ENCODE measurements at regions not wholly inside any gene's neighbourhood (a gene's known extent, or its start where the extent isn't known, plus 50 kb on each side); places are given as distances from the start of the nearest gene placed in this dataset.

DNA sequence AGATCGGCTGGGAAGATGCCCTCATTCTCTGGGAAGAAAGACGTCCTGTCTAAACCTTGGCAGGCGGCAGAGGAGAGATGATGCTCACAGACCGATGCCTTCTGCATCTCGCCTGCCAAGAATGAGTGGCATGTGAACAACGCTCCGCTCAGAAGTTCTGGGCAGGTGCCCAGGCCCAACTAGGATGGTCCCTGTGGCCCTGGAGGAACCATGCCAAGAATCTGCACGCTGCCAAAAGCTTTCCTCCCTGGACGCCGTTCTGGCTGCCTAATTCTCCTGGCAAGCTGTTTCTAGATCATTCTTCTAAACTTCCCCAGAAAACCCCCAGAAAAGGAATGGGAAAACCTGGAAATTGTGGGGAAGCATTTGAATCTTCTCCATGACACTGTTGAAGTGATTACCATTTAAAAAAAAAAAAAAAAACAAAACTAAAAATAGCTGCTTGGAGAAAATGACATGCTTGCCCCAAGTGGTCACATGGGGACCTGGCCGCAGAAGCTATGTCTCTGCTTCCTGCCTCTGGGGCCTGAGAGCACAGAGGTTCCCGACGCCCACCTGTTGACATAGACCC lies 440.9 kb downstream of the PRDM2 start:
- DNase-seq (ENCODE audit: low read depth, low spot score) (no peak), FAIRE-seq (peak; percentile 77)
- Histone ChIP-seq H3K4me2 (ENCODE audit: control insufficient read depth, extremely low read depth, insufficient read depth, low read depth, low read length) (no peak overlapping the region), H3K79me2 (ENCODE audit: control insufficient read depth, insufficient read depth, low read length) (no peaks in the 10 kb centered on the region), H4K20me1 (ENCODE audit: control insufficient read depth, extremely low read depth, insufficient read depth, low read length) (no peaks in the 10 kb centered on the region), H3K27ac (ENCODE audit: control insufficient read depth, insufficient read depth, low read length) (no peak overlapping the region), H3K36me3 (ENCODE audit: control insufficient read depth in 2 of 2, extremely low read depth in 1 of 2, insufficient read depth in 2 of 2, low read length in 2 of 2) (no peaks in the 10 kb centered on the region), H2AFZ (ENCODE audit: control insufficient read depth, low read length) (peak overlapping the region; percentile 22), H3K4me1 (ENCODE audit: control insufficient read depth, extremely low read depth, insufficient read depth, low read length) (peaks cover 42% of the 10 kb centered on the region), H3K9me1 (ENCODE audit: control insufficient read depth, extremely low read depth, insufficient read depth, low read length) (no peaks in the 10 kb centered on the region), H3K9ac (ENCODE audit: control insufficient read depth, extremely low read depth, insufficient read depth, low read length) (no peak overlapping the region), H3K9me3 (ENCODE audit: control insufficient read depth, low read depth, low read length) (no peaks in the 10 kb centered on the region), H3K4me3 (ENCODE audit: control insufficient read depth in 2 of 3, extremely low read depth in 1 of 3, insufficient read depth in 2 of 3, low read depth in 1 of 3, low read length in 3 of 3) (no peak overlapping the region), H3K27me3 (ENCODE audit: control insufficient read depth, extremely low read depth, insufficient read depth, low read length) (no peaks in the 10 kb centered on the region)
- no peak for TF ChIP-seq EZH2 (IDR thresholded peaks at IDR 0.05; ENCODE audit: low read length)
- TF ChIP-seq, protein P1, sequence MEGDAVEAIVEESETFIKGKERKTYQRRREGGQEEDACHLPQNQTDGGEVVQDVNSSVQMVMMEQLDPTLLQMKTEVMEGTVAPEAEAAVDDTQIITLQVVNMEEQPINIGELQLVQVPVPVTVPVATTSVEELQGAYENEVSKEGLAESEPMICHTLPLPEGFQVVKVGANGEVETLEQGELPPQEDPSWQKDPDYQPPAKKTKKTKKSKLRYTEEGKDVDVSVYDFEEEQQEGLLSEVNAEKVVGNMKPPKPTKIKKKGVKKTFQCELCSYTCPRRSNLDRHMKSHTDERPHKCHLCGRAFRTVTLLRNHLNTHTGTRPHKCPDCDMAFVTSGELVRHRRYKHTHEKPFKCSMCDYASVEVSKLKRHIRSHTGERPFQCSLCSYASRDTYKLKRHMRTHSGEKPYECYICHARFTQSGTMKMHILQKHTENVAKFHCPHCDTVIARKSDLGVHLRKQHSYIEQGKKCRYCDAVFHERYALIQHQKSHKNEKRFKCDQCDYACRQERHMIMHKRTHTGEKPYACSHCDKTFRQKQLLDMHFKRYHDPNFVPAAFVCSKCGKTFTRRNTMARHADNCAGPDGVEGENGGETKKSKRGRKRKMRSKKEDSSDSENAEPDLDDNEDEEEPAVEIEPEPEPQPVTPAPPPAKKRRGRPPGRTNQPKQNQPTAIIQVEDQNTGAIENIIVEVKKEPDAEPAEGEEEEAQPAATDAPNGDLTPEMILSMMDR (optimal IDR thresholded peaks at IDR 0.05 in 1 of 3, IDR thresholded peaks at IDR 0.05 in 1 of 3, conservative IDR thresholded peaks at IDR 0.05 in 1 of 3; ENCODE audit: extremely low read depth in 1 of 3, insufficient read depth in 2 of 3, low read length in 3 of 3): no peak
- dilution Hi-C loops (cut with MboI; ENCODE audit: extremely low pct_ligation_motif_present, low sequenced_read_pairs): no loop called here

DNA sequence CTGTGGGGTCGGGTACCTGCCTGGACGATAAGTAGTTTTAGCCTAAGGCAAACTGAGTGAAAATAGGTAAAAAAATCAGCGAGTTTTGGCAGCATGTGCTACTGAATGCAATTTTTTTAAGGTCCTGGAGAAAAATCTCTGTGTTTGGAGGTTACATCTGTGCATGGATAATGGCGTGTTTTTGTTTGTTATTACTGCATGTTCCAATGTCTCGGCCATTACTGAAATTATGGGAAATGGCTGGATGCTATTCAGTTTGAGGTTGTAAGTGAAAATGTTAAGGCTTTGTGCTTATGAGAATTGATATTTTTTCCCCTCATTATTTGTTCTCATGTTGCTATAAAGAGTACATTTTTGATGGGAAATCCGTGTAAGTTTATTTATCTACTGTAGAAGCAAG lies 441.7 kb downstream of the PRDM2 start:
- Histone ChIP-seq H3K27ac (ENCODE audit: control insufficient read depth, insufficient read depth, low read length) (no peak overlapping the region), H3K9ac (ENCODE audit: control insufficient read depth, extremely low read depth, insufficient read depth, low read length) (no peak overlapping the region), H3K9me3 (ENCODE audit: control insufficient read depth, low read depth, low read length) (no peaks in the 10 kb centered on the region), H3K27me3 (ENCODE audit: control insufficient read depth, extremely low read depth, insufficient read depth, low read length) (no peaks in the 10 kb centered on the region), H4K20me1 (ENCODE audit: control insufficient read depth, extremely low read depth, insufficient read depth, low read length) (no peaks in the 10 kb centered on the region), H2AFZ (ENCODE audit: control insufficient read depth, low read length) (no peak overlapping the region), H3K9me1 (ENCODE audit: control insufficient read depth, extremely low read depth, insufficient read depth, low read length) (no peaks in the 10 kb centered on the region), H3K4me2 (ENCODE audit: control insufficient read depth, extremely low read depth, insufficient read depth, low read depth, low read length) (no peak overlapping the region), H3K4me1 (ENCODE audit: control insufficient read depth, extremely low read depth, insufficient read depth, low read length) (peaks cover 35% of the 10 kb centered on the region), H3K36me3 (ENCODE audit: control insufficient read depth in 2 of 2, extremely low read depth in 1 of 2, insufficient read depth in 2 of 2, low read length in 2 of 2) (no peaks in the 10 kb centered on the region), H3K79me2 (ENCODE audit: control insufficient read depth, insufficient read depth, low read length) (no peaks in the 10 kb centered on the region), H3K4me3 (ENCODE audit: control insufficient read depth in 2 of 3, extremely low read depth in 1 of 3, insufficient read depth in 2 of 3, low read depth in 1 of 3, low read length in 3 of 3) (no peak overlapping the region)
- TF ChIP-seq, protein P1 (optimal IDR thresholded peaks at IDR 0.05 in 1 of 3, IDR thresholded peaks at IDR 0.05 in 1 of 3, conservative IDR thresholded peaks at IDR 0.05 in 1 of 3; ENCODE audit: extremely low read depth in 1 of 3, insufficient read depth in 2 of 3, low read length in 3 of 3): no peak
- no peak for TF ChIP-seq EZH2 (IDR thresholded peaks at IDR 0.05; ENCODE audit: low read length)
- dilution Hi-C loops (cut with MboI; ENCODE audit: extremely low pct_ligation_motif_present, low sequenced_read_pairs): no loop called here
- no peak for FAIRE-seq
- DNase-seq (ENCODE audit: low read depth, low spot score): no peak
